HFFc6 (cell line): ENCODE measurements at regions not wholly inside any gene's neighbourhood (a gene's known extent, or its start where the extent isn't known, plus 50 kb on each side); places are given as distances from the start of the nearest gene placed in this dataset.

Experiments used
- DNase-seq: peaks from one replicate; pipeline ENCODE4 v3.0.0-alpha.2; 2018
- H3K27ac Mint-ChIP-seq: 2 replicates; pipeline ENCODE4 v1.8.0; 2020; ENCODE audit warnings: mild to moderate bottlenecking, mixed read lengths
- H3K27me3 Mint-ChIP-seq: 2 replicates; pipeline ENCODE4 v1.8.0; 2021; ENCODE audit warnings: mild to moderate bottlenecking, moderate library complexity, mixed read lengths; ENCODE audit not compliant: insufficient read depth
- H3K36me3 Mint-ChIP-seq: 2 replicates; pipeline ENCODE4 v1.8.0; 2021; ENCODE audit warnings: low read depth, mixed read lengths
- H3K4me1 Mint-ChIP-seq: 2 replicates; pipeline ENCODE4 v1.8.0; 2020; ENCODE audit warnings: low read depth, mixed read lengths
- H3K4me3 Mint-ChIP-seq: 2 replicates; pipeline ENCODE4 v1.8.0; 2020; ENCODE audit warnings: mild to moderate bottlenecking, moderate library complexity, mixed read lengths
- H3K9me3 Mint-ChIP-seq: 2 replicates; pipeline ENCODE4 v1.8.0; 2020; ENCODE audit warnings: mild to moderate bottlenecking, mixed read lengths
- TF ChIP-seq, protein P1 (sequence below): fragments of 200-600 bp; sonication (generic); IDR thresholded peaks from 2 replicates; pipeline ENCODE4 v1.5.0; 2021; ENCODE audit warnings: antibody characterized with exemption, mild to moderate bottlenecking

DNA sequence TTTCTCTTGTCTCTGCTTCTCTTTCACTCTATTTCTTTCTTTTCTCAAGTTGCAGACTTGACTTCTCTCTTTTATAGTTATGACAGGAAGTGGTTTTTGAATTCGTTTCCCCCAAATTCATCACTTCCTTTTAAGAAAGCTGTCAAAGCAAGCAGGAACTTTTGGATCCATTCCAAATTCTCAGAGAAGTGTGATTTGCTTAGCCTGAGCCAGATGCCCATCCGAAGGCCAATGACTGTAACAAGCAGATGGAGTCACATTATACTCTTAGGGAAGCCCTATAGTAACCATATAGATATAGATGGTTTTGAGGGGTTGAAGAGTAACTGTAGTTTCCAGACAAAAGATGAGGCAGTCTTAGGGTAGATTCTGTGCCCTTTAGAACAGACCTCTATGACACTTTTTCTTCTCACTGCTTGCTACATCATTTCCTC is 592.0 kb upstream of the KCNMB2 start:
- no peaks in the 10 kb centered on the region for H3K27me3 Mint-ChIP-seq
- H3K4me1 Mint-ChIP-seq, result peaks cover 10% of the 10 kb centered on the region
- TF ChIP-seq, protein P1, sequence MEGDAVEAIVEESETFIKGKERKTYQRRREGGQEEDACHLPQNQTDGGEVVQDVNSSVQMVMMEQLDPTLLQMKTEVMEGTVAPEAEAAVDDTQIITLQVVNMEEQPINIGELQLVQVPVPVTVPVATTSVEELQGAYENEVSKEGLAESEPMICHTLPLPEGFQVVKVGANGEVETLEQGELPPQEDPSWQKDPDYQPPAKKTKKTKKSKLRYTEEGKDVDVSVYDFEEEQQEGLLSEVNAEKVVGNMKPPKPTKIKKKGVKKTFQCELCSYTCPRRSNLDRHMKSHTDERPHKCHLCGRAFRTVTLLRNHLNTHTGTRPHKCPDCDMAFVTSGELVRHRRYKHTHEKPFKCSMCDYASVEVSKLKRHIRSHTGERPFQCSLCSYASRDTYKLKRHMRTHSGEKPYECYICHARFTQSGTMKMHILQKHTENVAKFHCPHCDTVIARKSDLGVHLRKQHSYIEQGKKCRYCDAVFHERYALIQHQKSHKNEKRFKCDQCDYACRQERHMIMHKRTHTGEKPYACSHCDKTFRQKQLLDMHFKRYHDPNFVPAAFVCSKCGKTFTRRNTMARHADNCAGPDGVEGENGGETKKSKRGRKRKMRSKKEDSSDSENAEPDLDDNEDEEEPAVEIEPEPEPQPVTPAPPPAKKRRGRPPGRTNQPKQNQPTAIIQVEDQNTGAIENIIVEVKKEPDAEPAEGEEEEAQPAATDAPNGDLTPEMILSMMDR, result no peak
- no peak for DNase-seq
- H3K4me3 Mint-ChIP-seq, result no peak overlapping the region
- no peaks in the 10 kb centered on the region for H3K9me3 Mint-ChIP-seq
- H3K36me3 Mint-ChIP-seq, result 0 out of 2 replicates have a peak, but pooled peaks cover 3% of the 10 kb centered on the region
- H3K27ac Mint-ChIP-seq, result no peak overlapping the region

DNA sequence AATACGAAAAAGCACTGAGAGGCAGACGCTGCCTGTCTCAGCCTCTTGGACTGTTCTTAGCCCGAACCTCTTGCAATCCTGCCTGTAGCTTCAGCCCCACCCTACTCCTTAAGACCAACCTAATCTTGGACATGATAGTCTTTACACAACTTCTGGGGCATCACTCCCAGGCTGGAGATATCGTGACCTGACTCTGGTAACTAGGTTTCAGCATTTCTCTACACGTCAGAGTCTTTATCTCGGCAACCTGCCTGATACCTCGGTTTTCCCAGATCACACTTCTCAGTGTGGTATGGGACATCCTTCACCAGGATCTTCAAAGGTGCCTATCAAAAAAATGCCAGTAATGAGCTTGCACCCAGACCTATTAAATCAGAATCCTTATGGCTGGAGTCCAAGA is 590.2 kb upstream of the KCNMB2 start:
- Mint-ChIP-seq H3K4me1 (peaks cover 10% of the 10 kb centered on the region), H3K27ac (no peak overlapping the region), H3K36me3 (0 out of 2 replicates have a peak, but pooled peaks cover 3% of the 10 kb centered on the region), H3K27me3 (no peaks in the 10 kb centered on the region), H3K9me3 (no peaks in the 10 kb centered on the region), H3K4me3 (no peak overlapping the region)
- TF ChIP-seq, protein P1, result no peak
- no peak for DNase-seq

DNA sequence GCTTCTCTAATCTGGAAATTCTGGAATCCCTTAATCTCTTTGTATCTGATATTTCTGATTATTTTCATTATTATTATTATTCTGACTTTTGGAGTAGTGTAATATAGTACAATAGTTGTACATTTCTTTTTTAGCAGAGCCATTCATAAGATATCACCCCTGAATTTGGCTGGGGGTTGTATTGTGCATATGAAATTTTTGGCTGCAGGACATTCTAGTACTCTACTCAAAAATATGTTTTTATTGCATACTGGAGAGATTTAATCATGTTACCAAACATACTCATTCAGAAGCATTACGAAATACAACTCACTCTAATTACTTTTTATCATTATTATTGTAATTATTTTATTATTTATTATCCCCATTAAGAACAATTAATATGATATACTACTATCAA is 589.7 kb upstream of the KCNMB2 start:
- H3K4me1 Mint-ChIP-seq, result peaks cover 10% of the 10 kb centered on the region
- H3K27ac Mint-ChIP-seq, result no peak overlapping the region
- TF ChIP-seq, protein P1, result no peak
- no peak overlapping the region for H3K4me3 Mint-ChIP-seq
- H3K36me3 Mint-ChIP-seq, result 0 out of 2 replicates have a peak, but pooled peaks cover 3% of the 10 kb centered on the region
- no peaks in the 10 kb centered on the region for H3K27me3 Mint-ChIP-seq
- no peak for DNase-seq
- H3K9me3 Mint-ChIP-seq, result no peaks in the 10 kb centered on the region

DNA sequence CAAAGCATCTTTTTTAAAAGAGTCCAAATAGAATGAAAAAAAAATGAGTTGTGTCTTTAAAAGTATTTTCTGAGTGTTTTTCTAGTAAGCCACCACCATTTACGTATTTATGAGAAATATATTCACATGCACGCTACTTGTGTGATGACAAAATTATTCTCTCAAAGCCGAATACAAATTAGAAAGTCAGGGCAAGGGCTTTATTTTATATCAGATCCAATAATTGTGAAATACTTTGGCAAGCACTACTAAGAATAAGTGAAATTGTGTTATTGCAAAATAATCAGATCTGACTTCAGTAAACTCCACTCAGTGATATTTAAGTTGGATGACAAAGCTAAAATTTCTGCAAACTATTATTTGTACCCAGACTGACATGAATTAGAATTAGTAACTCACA is 589.3 kb upstream of the KCNMB2 start:
- TF ChIP-seq, protein P1, result no peak
- 0 out of 2 replicates have a peak, but pooled peaks cover 3% of the 10 kb centered on the region for H3K36me3 Mint-ChIP-seq
- no peak for DNase-seq
- no peaks in the 10 kb centered on the region for H3K9me3 Mint-ChIP-seq
- H3K27me3 Mint-ChIP-seq, result no peaks in the 10 kb centered on the region
- H3K4me3 Mint-ChIP-seq, result no peak overlapping the region
- no peak overlapping the region for H3K27ac Mint-ChIP-seq
- peaks cover 10% of the 10 kb centered on the region for H3K4me1 Mint-ChIP-seq

DNA sequence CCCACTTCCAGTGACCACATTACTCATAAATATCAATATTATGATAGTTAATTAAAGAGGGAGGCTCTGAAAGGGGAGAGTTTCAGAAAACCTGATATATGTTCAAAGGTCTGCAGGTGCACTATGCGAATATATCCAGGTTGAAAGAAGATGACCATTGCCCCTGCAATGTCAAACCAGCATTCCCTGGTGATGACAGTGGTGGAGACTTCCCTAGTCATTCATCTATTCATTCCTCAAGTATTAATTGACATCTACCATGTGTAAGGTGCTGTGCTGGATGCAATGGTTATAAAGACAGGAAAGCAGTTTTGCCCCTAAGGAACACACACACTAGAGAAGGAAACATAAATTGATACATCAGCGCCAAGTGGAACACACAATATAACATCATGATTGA is 588.3 kb upstream of the KCNMB2 start:
- DNase-seq, result no peak
- H3K9me3 Mint-ChIP-seq, result no peaks in the 10 kb centered on the region
- H3K27ac Mint-ChIP-seq, result no peak overlapping the region
- TF ChIP-seq, protein P1, result no peak
- H3K36me3 Mint-ChIP-seq, result 0 out of 2 replicates have a peak, but pooled peaks cover 3% of the 10 kb centered on the region
- no peak overlapping the region for H3K4me3 Mint-ChIP-seq
- H3K27me3 Mint-ChIP-seq, result no peaks in the 10 kb centered on the region
- H3K4me1 Mint-ChIP-seq, result peaks cover 10% of the 10 kb centered on the region
